ENCODE measurements at regions not wholly inside any gene's neighbourhood (a gene's known extent, or its start where the extent isn't known, plus 50 kb on each side); places are given as distances from the start of the nearest gene placed in this dataset.

- H2AFZ ChIP-seq (ENCODE audit: low read depth, low read length, poor library complexity, severe bottlenecking) = no peak overlapping the region
- H3K27me3 ChIP-seq (ENCODE audit: insufficient read depth, low read length) = no peaks in the 10 kb centered on the region
- H3K9ac ChIP-seq (ENCODE audit: low read length) = no peak overlapping the region
- H3K4me3 ChIP-seq (replicated peaks in 1 of 2; ENCODE audit: low read depth in 1 of 2, low read length in 2 of 2) = no peak overlapping the region
- ATAC-seq (no peak), DNase-seq (ENCODE audit: low read depth, low spot score) (no peak)
- TF ChIP-seq YY1 (IDR thresholded peaks at IDR 0.05; ENCODE audit: extremely low read depth, insufficient replicate concordance, low read depth, low read length) (no peak), SIN3A (IDR thresholded peaks at IDR 0.05; ENCODE audit: low read depth) (no peak), POLR2A (IDR thresholded peaks at IDR 0.05; ENCODE audit: borderline replicate concordance, extremely low read depth, insufficient read depth, insufficient read length) (no peak), ELF1 (IDR thresholded peaks at IDR 0.05; ENCODE audit: borderline replicate concordance, low read depth) (no peak), ZFX (IDR thresholded peaks at IDR 0.05) (no peak), SP1 (IDR thresholded peaks at IDR 0.05; ENCODE audit: low read depth) (no peak), CEBPB (IDR thresholded peaks at IDR 0.05; ENCODE audit: low read depth) (no peak), POLR2AphosphoS5 (IDR thresholded peaks at IDR 0.05; ENCODE audit: low read depth, low read length) (no peak), EZH2 (IDR thresholded peaks at IDR 0.05) (no peak), EGR1 (IDR thresholded peaks at IDR 0.05; ENCODE audit: low read depth) (no peak), TCF7L2 (IDR thresholded peaks at IDR 0.05; ENCODE audit: borderline replicate concordance, extremely low read depth, insufficient read depth, insufficient read length) (no peak), JUND (IDR thresholded peaks at IDR 0.05) (no peak), EZH2phosphoT487 (IDR thresholded peaks at IDR 0.05; ENCODE audit: borderline replicate concordance) (no peak), FOSL1 (IDR thresholded peaks at IDR 0.05; ENCODE audit: low read depth) (no peak), ZNF274 (IDR thresholded peaks at IDR 0.05; ENCODE audit: low read depth, low read length) (no peak), RAD21 (IDR thresholded peaks at IDR 0.05; ENCODE audit: low read depth) (no peak)
- TF ChIP-seq, protein P1, sequence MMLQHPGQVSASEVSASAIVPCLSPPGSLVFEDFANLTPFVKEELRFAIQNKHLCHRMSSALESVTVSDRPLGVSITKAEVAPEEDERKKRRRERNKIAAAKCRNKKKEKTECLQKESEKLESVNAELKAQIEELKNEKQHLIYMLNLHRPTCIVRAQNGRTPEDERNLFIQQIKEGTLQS (IDR thresholded peaks at IDR 0.05) = no peak
- TF ChIP-seq, protein P2, sequence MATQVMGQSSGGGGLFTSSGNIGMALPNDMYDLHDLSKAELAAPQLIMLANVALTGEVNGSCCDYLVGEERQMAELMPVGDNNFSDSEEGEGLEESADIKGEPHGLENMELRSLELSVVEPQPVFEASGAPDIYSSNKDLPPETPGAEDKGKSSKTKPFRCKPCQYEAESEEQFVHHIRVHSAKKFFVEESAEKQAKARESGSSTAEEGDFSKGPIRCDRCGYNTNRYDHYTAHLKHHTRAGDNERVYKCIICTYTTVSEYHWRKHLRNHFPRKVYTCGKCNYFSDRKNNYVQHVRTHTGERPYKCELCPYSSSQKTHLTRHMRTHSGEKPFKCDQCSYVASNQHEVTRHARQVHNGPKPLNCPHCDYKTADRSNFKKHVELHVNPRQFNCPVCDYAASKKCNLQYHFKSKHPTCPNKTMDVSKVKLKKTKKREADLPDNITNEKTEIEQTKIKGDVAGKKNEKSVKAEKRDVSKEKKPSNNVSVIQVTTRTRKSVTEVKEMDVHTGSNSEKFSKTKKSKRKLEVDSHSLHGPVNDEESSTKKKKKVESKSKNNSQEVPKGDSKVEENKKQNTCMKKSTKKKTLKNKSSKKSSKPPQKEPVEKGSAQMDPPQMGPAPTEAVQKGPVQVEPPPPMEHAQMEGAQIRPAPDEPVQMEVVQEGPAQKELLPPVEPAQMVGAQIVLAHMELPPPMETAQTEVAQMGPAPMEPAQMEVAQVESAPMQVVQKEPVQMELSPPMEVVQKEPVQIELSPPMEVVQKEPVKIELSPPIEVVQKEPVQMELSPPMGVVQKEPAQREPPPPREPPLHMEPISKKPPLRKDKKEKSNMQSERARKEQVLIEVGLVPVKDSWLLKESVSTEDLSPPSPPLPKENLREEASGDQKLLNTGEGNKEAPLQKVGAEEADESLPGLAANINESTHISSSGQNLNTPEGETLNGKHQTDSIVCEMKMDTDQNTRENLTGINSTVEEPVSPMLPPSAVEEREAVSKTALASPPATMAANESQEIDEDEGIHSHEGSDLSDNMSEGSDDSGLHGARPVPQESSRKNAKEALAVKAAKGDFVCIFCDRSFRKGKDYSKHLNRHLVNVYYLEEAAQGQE (IDR thresholded peaks at IDR 0.05; ENCODE audit: low read depth) = no peak
- TF ChIP-seq, protein P3, sequence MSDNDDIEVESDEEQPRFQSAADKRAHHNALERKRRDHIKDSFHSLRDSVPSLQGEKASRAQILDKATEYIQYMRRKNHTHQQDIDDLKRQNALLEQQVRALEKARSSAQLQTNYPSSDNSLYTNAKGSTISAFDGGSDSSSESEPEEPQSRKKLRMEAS (IDR thresholded peaks at IDR 0.05) = no peak
- ChIA-PET CTCF (no interaction called here), RAD21 (ENCODE audit: low non-redundant PET in 1 of 2, low total read pairs in 2 of 2, uncharacterized antibody in 2 of 2, unreplicated experiment in 2 of 2) (no interaction called here), POLR2A (no interaction called here)
- H3K79me2 ChIP-seq (ENCODE audit: insufficient read depth, low read length) = no peaks in the 10 kb centered on the region
- H3K27ac ChIP-seq (ENCODE audit: low read depth, low read length) = no peak overlapping the region
- intact Hi-C loops (cut with micrococcal nuclease) = no loop called here
- no peaks in the 10 kb centered on the region for H4K20me1 ChIP-seq (ENCODE audit: insufficient read depth)
- peaks cover 0 to 4% of the 10 kb centered on the region in 2 experiments; a peak in 1 of 4 replicates for H3K9me3 ChIP-seq (ENCODE audit: control insufficient read depth in 1 of 2, insufficient read depth in 1 of 2, low read depth in 1 of 2, low read length in 2 of 2)
- H3K4me1 ChIP-seq (ENCODE audit: control insufficient read depth in 1 of 2, insufficient read depth in 2 of 2, low read length in 2 of 2) = no peaks in the 10 kb centered on the region
- no peaks in the 10 kb centered on the region for H3K36me3 ChIP-seq (ENCODE audit: control insufficient read depth in 1 of 2, insufficient read depth in 2 of 2, low read length in 2 of 2)
- no peaks in the 10 kb centered on the region for H3K9me2 ChIP-seq (ENCODE audit: insufficient read depth)
- no TSS peak for BruUV-seq (replicated peaks)
- no peak overlapping the region for H3K4me2 ChIP-seq (ENCODE audit: low read length)
These were observed 646.7 kb downstream of the NPHP4 start for GRCh38 chr1:5345556-5345955.

Data from HCT116 (cell line).